ENCODE measurements at regions not wholly inside any gene's neighbourhood (a gene's known extent, or its start where the extent isn't known, plus 50 kb on each side); places are given as distances from the start of the nearest gene placed in this dataset.
"Not testable (repeated sequence)": the region's sequence is repeated elsewhere in the genome, so short reads cannot be mapped to it uniquely, and the experiment has no call there.

DNA sequence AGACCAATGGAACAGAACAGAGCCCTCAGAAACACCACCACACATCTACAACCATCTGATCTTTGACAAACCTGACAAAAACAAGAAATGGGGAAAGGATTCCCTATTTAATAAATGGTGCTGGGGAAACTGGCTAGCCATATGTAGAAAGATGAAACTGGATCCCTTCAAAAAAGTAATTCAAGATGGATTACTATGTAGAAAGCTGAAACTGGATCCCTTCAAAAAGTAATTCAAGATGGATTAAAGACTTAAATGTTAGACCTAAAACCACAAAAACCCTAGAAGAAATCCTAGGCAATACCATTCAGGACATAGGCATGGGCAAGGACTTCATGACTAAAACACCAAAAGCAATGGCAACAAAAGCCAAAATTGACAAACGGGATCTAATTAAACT, 221.6 kb upstream of the EDNRA start:
- not testable (repeated sequence) for DNase-seq

- no peak for DNase-seq
These were observed 196.6 kb upstream of the EDNRA start for GRCh38 chr4:147284256-147284835.

DNA sequence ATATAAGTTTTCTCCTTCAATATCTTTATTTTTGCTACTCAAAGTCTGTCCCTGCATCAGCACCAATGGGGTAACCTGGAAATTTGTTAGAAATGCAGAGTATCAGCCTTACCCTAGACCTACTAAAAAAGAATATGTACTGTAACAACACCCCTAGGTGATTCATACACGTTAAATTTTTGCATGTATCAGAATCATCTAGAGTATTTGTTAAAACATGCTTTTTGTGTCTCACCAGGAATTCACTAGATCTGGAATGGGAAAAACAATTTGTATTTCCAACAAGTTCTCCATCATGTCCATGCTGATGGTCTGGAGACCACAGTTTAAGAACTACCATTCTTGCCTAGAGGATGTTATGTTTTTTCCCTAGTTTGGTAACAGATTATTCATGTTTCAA, 196.0 kb upstream of the EDNRA start:
- DNase-seq: no peak

DNA sequence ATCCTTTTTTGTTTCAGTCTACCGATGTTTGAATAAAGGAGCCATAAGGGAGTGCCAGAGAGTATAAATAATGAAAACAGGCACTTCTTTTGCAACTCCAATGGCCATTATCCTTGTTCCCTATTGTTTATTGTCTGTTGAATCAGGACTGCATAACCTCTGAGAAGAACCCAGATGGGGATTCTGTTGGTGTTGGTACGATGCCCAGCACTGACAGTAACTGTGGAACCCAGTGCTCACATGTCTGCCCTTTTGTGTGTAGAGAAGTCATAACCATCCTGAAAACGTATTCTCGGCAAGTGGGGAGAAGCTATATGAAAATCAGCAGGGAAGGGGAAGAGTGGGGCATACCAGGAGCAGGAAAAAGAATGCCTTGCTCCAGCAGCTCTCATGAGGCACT, 195.1 kb upstream of the EDNRA start:
- DNase-seq: no peak

DNA sequence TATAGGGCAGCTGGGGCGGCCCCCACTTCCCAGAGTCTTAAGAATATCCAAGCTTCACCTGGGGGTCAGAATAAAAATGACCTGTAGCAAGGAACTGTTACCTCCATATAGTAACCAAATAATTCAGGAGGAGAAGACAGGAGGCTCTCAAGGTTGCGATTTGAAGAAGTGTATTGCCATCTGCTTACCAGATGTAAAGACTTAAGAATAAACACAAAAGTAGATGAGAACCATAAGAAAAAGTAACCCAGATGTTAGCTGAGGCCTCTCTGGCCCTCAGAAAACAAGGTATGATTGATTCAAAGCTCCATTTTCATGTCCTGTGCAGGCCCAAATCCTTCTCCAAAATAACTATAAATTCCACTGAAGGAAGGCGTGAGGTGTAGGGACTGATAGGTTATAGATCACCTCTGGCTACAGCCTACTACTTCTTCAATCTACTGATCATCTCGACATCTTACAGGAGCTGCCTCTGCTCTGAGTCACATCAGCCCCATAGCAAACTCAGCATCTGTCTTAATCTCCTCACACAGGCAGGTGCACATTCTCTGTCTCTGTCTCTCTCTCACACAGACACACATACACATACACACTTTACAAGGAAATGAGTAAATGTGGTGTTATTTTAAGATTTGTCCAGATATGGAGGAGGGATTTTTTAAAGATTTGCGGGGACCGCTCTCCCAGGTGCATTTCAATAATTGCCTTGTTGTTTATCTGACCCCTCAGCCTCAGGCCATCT, 193.9 kb upstream of the EDNRA start:
- no peak for DNase-seq

DNA sequence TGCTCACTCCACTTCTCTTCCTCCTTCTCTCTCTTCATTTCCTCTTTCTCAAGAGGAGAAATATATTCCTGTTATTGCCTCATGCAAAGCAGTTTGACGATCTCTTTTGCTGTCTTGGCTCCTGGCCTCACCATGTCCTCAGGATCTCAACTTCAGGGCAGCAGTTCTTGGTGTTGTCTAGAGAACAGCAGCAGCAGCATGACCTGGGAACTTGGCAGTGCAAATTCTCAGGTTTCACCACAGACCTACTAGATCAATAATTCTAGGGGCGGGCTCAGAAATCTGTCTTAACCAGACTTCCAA, 193.4 kb upstream of the EDNRA start:
- DNase-seq: no peak

DNA sequence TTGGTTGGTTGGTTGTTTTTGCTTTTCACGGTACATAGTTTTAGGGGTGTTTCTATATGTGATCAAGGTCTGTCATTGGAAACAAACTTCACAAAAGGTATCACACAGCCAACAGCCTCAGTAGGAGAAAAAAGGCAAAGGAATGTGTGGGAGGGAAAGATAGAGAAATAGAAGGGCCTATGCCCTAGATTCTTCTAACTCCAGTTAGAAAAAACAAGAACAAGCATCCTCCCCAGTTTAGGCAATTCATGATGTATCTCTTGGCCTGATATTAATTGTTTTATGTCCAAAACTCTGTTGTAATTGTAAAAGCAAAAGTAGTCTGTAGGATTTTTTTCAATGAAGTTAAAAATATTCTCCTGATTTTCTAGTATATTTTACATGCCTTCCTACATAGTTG, 192.4 kb upstream of the EDNRA start:
- DNase-seq: no peak

- no peak for DNase-seq
These were observed 191.7 kb upstream of the EDNRA start for GRCh38 chr4:147289181-147289580.

- DNase-seq: not testable (repeated sequence)
These were observed 188.1 kb upstream of the EDNRA start for GRCh38 chr4:147292604-147293313.

DNA sequence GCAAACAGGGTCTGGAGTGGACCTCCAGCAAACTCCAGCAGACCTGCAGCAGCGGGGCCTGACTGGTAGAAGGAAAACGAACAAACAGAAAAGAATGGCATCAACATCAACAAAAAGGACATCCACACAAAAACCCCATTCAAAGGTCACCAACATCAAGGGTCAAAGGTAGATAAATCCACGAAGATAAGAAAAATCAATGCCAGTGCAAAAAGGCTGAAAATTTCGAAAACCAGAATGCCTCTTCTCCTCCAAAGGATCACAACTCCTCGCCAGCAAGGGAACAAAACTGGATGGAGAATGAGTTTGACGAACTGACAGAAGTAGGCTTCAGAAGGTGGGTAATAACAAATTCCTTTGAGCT, 187.6 kb upstream of the EDNRA start:
- DNase-seq: not testable (repeated sequence)

DNA sequence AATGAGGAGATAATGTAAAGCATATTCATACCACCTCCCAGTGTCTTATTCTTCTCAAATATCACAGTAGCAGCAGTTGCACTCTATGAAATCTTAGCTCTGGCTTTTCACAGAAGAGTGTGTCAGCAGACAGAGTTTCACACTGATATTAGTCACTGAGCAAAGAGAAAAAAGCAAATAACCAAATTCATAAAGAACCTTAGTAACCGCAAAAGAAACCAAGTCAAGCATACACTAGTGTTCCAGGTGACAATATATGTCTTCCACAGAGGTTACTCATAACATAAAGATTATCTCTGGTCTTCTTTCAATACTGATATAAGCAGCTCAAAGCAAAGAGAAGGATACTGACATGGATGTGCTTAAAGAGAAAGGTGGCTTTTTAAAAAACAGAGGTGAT, 181.7 kb upstream of the EDNRA start:
- no peak for DNase-seq

DNA sequence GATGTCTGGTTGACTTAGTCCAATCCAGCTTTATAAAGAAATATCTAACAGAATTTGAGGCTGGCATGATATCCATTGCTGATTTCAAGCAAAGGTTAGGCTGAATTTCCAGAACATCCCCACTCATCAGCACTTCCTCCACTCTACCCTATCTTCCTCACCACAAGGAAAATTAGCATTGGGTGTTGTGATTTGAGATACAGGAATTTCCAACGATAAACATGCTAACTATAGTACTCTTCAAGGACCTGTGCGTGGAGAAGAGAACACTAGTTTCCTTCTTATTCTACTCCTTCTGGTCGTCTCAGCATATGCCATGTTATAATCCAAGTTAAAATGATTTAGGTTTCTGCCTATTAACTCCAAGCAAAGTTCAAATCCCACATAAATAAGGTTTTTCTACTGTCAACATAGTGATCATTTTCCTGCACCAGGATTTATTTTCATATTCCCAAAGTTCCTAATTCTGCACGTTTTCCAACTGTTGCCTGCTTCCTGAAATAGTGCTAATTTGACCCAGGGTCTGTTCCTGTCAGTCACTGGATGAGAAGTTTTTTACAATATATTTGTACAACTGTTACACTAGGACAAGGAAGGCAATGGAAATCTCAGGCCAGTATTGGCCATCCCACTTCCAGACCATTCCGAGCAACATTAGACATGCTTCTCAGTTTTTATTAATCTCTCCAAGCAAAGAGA, 177.6 kb upstream of the EDNRA start:
- no peak for DNase-seq

GRCh38 chr4:147303873-147304229, 177.0 kb upstream of the EDNRA start:
- no peak for DNase-seq

DNA sequence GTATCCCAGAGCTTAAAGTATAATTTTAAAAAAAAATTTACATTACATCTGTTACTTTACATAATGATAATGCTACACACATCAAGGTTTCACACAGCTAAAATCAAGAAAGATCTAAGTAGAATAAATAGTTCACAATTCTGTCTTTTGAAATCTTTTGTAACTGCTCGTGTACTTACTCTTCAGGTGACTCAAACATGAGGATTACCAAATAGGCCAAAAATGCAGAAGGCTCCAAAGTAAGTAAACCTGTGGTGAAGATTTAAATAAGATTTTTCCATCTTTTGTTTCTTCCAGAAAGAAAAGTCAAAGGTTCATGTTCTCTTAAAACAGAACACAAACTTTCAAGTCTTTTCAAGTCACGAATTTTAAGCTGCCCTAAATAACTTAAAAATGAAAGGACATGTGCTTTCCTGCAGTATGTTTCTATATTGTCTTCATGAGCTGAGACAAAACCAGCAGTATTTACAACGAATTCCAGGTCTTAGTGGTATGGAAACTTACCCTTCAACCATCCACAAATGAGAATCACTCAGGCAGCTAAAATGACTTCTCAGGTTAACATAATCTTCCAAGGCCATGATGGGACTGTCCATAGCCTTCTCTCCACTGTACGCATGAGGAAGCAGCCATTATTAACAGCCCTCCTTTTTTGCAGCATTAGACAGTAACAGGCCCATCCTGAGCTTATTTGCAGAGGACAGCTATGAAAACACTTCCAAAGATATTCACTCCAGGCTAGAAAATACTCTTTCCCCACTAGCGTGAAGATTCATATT, 172.8 kb upstream of the EDNRA start:
- no peak for DNase-seq

- no peak for DNase-seq
These were observed 171.5 kb upstream of the EDNRA start for GRCh38 chr4:147309434-147309833.

GRCh38 chr4:147310312-147310711, 170.6 kb upstream of the EDNRA start:
- DNase-seq: no peak

- no peak for DNase-seq
These were observed 168.9 kb upstream of the EDNRA start for GRCh38 chr4:147311956-147312355.

DNA sequence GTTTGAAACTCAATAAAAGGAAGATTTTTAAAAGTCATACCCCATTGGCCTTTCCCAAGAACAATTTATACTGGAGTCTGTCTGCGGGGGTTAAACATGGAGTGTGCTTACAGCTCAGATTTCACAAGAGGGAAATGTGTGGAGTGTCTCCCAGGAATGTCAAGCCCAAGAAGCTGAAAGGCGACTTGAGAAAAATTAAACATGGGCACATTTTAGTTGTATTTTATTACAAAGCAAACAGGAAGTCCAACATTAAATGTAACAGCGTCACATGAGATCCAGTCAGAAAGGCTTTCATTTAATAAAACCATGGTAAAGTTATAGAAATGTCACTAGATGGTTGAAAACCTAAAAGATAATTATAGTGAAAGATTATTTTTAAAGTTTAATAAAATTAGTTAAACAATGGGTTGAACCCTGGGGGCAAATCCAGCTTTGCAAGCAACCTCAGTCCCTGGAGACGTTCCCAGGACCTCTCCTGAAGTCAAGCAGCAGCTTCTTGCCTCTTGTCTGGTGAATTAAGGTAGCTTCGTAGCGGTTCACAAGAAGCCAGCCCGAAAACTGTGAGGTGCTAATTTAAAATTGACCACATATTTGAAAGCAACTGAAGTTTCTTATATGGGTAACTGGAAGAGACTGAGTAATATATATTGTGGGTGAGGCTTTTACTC, 168.4 kb upstream of the EDNRA start:
- DNase-seq: no peak

DNA sequence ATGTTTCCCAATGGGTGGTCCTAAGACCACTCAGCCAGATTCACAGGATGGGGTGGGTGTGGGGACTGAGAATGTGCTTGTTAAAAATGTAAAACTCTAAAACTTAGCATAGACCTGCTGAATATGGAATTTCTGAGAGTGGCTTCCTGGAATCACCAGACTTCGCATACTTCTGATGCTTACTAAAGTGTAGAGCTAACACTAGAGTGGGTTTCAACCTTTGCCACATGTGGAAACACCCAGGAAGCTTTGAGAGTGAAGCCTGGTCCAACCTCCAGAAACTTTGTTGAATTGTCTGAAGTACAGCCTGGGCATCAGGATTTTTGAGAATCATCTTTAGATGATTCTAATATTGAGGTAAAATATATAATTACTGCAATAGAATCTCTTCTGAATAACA, 167.8 kb upstream of the EDNRA start:
- DNase-seq: no peak

DNA sequence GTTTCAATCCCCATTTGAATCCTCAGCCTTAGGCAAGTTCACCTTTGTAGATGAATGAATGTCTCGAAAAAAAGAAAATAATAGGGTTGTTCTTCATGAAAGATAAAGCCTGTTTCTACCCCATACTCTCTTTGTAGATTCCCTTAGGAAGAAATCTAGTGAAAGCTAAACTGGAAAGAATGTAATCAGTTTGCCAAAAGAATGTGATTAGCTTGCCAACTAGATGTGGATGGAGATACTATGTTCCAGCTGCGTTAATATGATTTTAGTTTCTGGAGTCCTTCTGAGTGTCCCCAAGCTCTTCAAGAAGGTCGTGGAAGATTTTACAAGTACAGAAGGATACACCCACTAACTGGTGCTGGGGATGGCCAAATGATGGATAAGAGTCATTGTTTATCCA, 162.3 kb upstream of the EDNRA start:
- DNase-seq: no peak

DNA sequence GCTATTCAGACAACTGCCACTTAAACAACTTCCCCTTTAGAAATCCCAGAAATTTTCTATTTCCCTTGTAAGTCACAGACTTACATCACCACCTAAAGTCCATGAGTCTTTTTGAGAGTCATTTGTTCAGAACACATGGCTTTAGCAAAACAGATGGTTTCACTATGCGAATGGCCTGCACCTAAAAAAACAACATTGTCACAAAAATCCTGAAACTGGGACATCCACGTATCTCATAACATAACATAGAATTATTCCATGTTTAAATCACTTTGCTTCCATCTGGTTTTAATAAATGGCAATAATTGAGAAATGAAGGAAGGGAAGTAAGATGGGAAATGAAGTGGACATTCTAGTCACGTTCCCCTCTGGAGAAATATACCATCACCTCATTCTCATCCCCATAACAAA, 155.3 kb upstream of the EDNRA start:
- DNase-seq: no peak

GRCh38 chr4:147326591-147326990, 154.3 kb upstream of the EDNRA start:
- no peak for DNase-seq

DNA sequence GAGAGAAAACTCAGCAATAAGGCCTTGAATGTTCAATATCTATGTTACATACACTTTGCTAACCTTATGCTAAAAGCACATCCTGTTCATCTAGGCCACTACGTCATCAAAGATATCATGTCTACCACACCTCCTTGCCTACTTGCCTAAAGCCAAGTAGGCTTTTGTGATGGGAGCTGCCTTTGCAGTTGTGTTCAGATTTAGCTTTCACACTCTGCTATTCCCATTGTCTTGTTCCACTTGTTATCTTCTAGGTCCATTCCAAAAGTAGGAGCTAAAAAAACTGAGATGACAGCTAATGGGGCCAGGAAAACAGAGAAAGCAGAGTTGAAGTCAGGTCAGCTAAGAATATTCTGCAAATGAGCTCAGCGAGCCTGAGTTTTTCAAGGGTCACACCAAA, 153.6 kb upstream of the EDNRA start:
- DNase-seq: no peak

All from NCI-H187 treated with DMSO at 0.1 percent for 48 hours (cell line).